RKO (cell line): ENCODE measurements at regions not wholly inside any gene's neighbourhood (a gene's known extent, or its start where the extent isn't known, plus 50 kb on each side); places are given as distances from the start of the nearest gene placed in this dataset.
A peak's percentile ranks its signal among the peaks of the same experiment; 100 is the strongest.

Experiments
- DNase-seq: peaks from one replicate; pipeline ENCODE4 v3.0.0-alpha.2; 2016; ENCODE audit warnings: low spot score

GRCh38 chr2:61722318-61722717 lies 131.5 kb downstream of the FAM161A start:
- DNase-seq = no peak

- no peak for DNase-seq
Measured at GRCh38 chr2:61721382-61721781, 132.5 kb downstream of the FAM161A start.

DNA sequence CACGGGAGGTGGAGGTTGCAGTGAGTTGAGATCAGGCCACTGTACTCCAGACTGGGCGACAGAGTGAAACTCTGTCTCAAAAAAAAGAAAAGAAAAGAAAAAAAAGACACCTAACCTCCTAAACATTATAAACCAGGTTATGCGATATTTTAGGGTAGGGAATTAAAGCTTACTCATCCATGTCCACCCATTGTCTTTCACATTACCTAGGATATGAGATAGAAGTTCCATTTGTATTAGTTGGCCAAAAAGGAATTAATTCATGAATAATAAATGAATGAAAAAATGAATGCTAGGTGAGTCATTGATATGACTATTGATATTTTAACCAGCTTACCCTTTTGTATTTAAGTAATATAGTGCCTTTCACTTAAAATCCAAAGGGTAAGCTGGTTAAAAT lies 132.9 kb downstream of the FAM161A start:
- no peak for DNase-seq

GRCh38 chr2:61718965-61719364 lies 134.9 kb downstream of the FAM161A start:
- no peak for DNase-seq

DNA sequence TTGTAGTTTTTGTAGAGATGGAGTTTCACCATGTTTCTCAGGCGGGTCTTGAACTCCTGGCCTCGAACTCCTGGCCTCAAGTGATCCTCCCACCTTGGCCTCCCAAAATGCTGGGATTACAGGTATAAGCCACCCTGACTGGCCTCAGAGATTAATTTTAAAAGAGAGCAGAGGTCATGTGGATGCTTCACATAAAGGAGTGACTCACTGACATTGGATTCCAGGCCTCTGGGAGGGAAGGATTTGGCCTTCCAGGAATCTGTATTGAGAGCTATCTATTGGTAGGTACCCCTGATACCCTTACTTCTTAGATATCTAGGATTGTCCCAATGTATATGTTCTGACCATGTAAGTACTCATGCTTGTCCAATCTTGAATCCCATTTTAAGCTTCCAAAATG lies 138.4 kb downstream of the FAM161A start:
- DNase-seq = no peak

DNA sequence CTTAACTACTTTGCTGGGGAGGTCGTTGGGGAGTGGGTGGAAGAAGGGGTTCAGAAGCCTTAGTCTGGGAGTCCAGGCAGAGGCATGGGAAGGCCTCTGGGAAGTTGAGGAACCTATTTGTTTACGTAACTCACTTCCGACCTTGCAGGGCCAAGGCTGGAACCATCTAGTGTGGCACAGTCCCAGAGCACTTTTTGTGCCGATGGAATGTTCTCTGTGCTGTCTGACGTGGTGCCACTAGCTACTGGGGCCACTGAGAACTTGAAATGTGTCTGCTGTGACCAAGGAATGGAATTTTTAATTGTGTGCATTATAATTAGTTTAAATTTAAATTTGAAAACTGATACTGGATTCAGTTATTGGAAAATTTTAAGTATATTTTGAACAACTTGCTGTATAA lies 139.7 kb downstream of the FAM161A start:
- no peak for DNase-seq

DNA sequence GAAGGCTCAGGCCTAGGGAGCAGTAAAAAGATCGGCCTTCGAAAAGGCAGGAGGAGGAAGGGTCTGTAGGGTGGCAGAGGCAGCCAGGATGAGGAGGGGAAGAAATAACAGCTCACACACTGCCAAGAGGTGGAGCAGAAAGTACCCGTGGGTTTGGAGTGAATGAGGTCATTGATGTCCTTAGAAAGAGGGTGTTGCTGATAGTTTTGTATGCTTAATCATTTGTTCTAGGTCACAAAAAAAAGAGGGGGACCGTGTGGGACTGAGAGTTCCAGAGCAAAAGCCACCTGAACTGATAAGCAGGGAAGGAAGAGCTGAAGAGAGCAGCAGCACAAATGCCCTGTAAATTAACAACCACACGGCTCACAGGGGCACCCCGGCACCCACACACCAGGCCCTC lies 140.4 kb downstream of the FAM161A start:
- DNase-seq = no peak

GRCh38 chr2:61712060-61712459 lies 141.8 kb downstream of the FAM161A start:
- no peak for DNase-seq

GRCh38 chr2:61710711-61711110 lies 143.1 kb downstream of the FAM161A start:
- DNase-seq = no peak

- DNase-seq = peak; percentile 75
Measured at GRCh38 chr2:61707984-61708852, 145.6 kb downstream of the FAM161A start.

GRCh38 chr2:61705625-61706024 lies 148.2 kb downstream of the FAM161A start:
- DNase-seq = no peak

- DNase-seq = no peak
Measured at GRCh38 chr2:61704364-61704763, 149.5 kb downstream of the FAM161A start.

DNA sequence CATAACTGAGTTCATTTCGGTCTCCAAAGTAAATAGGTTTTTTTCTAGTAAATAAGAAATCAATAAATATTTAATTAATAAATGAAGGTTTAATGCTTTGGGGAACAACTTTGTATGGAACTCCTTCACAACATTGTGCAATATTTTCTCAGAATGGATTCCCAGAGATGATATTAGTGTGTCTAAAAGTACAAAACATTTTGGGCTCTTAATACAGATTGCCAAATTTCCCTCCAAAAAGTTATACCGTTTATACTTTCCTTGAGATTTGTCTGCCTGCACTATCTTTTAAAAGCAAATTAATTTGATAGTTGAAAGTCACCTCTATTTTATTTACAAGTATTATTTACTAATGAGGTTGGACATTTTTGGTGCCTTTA lies 151.8 kb downstream of the FAM161A start:
- no peak for DNase-seq

DNA sequence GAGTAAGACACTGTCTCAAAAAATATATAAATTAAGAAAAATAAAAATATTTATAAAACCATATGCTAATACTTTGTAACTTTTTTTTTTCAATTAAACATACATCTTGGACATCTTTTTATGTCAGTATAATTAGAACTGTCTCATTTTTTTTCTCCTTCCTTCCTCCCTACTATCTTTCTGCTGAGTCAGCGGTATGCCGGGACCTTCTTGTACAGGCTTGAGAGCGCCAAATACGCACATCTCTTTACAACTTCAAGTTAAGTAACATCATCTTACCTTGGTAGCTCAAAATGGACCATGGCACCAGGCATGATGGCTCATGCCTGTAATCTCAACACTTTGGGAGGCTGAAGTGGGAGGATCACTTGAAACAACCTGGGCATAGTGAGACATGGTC lies 153.4 kb downstream of the FAM161A start:
- no peak for DNase-seq

DNA sequence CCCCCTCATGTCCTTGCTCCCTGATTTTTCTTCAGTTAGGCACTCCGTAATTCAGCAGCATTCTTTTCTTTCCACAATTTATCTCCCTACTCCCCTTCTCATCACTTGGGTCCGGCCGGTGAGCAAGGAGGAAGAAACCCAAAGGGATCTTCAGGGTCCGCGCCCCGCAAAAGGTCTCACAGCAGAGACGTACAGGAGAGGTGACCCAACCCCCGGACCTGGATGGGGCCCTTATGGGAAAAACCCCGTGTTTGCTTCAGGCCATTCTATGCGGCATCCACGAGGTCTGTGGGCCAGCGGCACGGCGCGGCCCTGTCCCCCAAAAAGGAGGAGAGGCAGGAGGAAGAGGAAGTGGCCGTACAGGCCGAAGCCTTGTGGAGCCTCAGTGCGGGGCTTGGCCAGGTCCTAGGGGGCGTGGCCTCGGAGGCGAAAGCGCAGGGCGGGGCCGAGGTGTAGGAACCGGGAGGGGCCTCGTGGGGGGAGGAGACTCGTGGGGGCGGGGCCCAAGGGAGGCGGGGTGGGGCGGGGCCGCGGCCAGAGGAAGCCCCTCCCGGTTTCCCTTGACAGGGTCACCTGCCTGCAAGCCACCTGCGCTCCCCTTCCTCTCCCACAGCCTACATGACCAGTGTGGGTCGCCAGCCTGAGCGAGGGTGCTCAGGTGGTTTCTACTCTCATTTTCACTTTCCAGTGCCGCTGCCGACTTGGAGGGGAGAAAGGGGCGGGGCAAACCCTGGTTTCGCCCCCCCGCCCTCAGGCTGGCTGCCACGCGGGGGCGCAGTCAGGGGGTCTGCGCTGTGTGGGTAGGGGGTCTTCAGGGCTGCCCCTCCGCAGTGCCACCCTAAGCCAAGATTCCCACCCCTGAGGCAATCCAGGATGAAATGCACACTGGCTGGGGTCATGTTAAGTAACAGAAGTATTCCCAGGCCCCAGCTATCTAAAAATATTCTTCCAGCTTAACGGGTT lies 156.4 kb upstream of the XPO1 start:
- DNase-seq = peak; percentile 91

DNA sequence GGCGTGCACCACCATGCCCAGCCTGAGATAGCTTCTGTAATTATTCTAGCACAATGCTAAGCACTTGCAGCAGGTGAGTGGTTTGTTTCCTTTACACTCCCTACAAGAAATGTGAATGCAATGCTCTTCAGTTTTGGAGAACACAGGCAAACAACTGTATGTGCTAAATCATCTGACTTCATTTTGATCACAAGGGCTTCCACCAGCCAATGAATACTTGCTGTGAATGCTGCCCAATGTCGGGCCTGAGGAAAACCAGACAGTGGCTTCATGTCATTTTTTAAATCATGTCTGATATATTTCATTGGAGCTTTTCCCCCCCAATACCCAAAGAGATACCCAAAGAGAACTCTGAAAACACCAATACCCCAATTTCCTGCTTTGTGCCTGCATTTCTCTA lies 155.6 kb upstream of the XPO1 start:
- peak; percentile 20 for DNase-seq

- no peak for DNase-seq
Measured at GRCh38 chr2:61690078-61690596, 152.0 kb upstream of the XPO1 start.

DNA sequence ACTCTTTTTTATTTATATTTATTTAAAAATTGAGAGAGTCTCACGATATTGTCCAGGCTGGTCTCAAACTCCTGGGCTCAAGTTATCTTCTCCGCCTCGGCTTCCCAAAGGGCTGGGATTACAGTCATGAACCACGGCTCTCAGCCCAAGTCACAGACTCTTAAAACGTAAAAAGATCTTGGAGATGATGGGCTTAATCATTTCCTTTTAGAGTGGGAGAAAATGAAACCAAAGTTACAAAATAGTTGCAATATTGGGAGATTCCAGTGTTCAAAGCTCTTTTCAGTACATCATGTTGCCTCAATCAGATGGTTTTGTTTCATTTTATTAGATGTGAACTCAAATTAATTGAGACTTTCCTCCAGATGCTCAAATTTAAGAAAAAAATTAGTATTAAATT lies 151.4 kb upstream of the XPO1 start:
- DNase-seq = no peak

DNA sequence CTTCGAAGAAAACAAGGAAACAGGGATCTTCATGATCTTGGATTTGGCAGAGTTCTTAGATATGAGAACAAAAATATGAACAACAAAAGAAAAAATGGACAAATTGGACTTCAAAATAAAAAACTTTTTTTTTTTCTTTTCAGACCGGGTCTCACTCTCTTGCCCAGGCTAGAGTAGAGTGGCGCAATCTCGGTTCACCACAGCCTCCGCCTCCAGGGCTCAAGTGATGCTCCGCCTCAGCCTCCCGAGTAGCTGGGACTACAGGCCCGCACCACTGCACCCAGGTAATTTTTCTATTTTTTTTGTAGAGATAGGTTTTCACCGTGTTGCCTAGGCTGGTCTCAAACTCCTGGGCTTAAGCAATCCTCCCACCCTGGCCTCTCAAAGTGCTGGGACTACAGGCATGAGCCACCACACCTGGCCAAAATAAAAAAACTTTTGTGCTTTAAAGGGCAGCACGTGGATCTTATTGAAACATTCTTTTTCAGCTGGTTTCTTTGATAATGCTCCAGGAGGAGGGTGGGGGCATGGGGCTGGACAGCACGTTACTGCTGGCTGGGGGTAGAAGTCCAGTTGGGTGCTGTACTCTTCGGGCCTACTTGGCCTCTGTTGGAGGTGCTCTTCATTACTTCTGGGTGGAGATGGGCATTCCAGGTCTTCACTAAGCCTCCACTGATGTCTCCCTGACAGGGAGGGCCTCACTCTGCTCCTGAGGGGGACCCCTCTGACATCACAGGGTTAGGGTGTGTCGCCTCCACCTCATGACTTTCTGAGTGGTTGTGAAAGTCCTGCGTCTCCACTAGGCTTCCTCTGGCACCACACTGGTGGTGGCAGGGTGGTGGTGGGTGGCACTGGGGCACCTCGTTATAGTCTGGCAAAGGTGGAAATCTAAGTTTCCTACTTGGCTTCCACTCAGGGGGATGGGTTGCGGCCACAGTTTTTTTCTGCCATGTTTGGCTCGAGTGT lies 150.5 kb upstream of the XPO1 start:
- no peak for DNase-seq

GRCh38 chr2:61679096-61679495 lies 140.9 kb upstream of the XPO1 start:
- no peak for DNase-seq

- DNase-seq = no peak
Measured at GRCh38 chr2:61677942-61678341, 139.8 kb upstream of the XPO1 start.

DNA sequence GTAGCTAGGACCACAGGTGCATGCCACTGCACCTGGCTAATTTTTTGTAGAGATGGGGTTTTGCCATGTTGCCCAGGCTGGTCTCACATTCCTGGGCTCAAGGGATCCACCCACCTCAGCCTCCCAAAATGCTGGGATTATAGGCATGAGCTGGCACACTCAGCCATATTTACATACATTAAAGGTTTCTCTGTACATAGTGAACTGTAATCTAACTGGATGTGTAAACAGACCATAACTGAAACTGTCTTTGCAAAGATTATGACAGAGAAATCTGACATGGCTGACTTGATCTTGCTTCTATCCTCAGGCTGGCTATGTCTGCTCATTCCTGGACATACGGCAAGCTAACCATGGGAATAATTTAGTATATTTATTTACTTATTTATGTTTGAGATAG lies 139.2 kb upstream of the XPO1 start:
- no peak for DNase-seq
